ENCODE measurements at regions not wholly inside any gene's neighbourhood (a gene's known extent, or its start where the extent isn't known, plus 50 kb on each side); places are given as distances from the start of the nearest gene placed in this dataset.
A peak's percentile ranks its signal among the peaks of the same experiment; 100 is the strongest.

DNA sequence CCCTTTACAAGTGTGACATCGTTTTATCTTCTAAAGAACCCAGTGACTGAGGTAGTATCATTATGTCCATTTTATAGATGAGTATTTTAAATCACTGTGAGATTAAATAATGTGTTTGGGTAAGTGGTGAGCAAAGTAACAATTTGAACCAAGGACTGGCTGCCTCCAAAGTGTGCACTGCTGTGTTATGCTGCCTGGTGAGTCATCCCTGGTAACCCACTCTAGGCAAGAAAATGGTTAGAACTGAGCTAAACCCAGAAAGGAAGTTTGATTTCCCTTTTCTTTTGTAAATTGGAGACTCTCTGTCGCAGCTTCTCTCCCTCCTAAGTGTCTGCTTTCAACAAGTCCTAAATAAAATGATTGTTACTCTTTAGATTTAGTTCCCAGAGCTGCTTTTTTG is 342.8 kb upstream of the KAZN start:
- TF ChIP-seq, protein P1, sequence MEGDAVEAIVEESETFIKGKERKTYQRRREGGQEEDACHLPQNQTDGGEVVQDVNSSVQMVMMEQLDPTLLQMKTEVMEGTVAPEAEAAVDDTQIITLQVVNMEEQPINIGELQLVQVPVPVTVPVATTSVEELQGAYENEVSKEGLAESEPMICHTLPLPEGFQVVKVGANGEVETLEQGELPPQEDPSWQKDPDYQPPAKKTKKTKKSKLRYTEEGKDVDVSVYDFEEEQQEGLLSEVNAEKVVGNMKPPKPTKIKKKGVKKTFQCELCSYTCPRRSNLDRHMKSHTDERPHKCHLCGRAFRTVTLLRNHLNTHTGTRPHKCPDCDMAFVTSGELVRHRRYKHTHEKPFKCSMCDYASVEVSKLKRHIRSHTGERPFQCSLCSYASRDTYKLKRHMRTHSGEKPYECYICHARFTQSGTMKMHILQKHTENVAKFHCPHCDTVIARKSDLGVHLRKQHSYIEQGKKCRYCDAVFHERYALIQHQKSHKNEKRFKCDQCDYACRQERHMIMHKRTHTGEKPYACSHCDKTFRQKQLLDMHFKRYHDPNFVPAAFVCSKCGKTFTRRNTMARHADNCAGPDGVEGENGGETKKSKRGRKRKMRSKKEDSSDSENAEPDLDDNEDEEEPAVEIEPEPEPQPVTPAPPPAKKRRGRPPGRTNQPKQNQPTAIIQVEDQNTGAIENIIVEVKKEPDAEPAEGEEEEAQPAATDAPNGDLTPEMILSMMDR (IDR thresholded peaks at IDR 0.05) = no peak
- Histone ChIP-seq H4K20me1 (ENCODE audit: insufficient read depth, low read length) (no peaks in the 10 kb centered on the region), H3K4me3 (replicated peaks in 1 of 3; ENCODE audit: low read depth in 2 of 3, low read length in 3 of 3) (no peak overlapping the region), H3K27ac (ENCODE audit: low read depth in 1 of 2, low read length in 2 of 2) (no peak overlapping the region), H3K4me1 (ENCODE audit: control insufficient read depth in 1 of 2, insufficient read depth in 2 of 2, low read length in 2 of 2) (no peaks in the 10 kb centered on the region), H3K79me2 (ENCODE audit: insufficient read depth, low read length) (no peaks in the 10 kb centered on the region), H3K4me2 (replicated peaks; ENCODE audit: extremely low read depth, low read length, poor library complexity, severe bottlenecking) (no peak overlapping the region), H3K9ac (ENCODE audit: insufficient read depth, low read length, poor library complexity, severe bottlenecking) (no peak overlapping the region), H3K36me3 (replicated peaks in 1 of 2; ENCODE audit: control insufficient read depth in 1 of 2, insufficient read depth in 2 of 2, low read length in 2 of 2) (no peaks in the 10 kb centered on the region), H3K9me3 (replicated peaks in 1 of 2; ENCODE audit: control insufficient read depth in 1 of 2, insufficient read depth in 1 of 2, low read length in 2 of 2) (no peaks in the 10 kb centered on the region), H2AFZ (ENCODE audit: insufficient read depth, low read depth, low read length, poor library complexity, severe bottlenecking) (no peak overlapping the region), H3K27me3 (ENCODE audit: control insufficient read depth in 2 of 2, insufficient read depth in 2 of 2, low read length in 2 of 2) (no peaks in the 10 kb centered on the region)
- H3K36me3 Mint-ChIP-seq = no peaks in the 10 kb centered on the region
- H3K27ac Mint-ChIP-seq = no peak overlapping the region
- H3K27me3 Mint-ChIP-seq (ENCODE audit: low read depth in 3 of 3) = peaks cover 0 to 2% (median 2%) of the 10 kb centered on the region in 3 donors
- H3K4me3 Mint-ChIP-seq = no peak overlapping the region
- H3K4me1 Mint-ChIP-seq = no peaks in the 10 kb centered on the region
- intact Hi-C loops (cut with micrococcal nuclease) = no loop called here
- H3K9me3 Mint-ChIP-seq = peaks cover 0 to 2% (median 1%) of the 10 kb centered on the region in 7 donors
- WGBS (ENCODE audit: insufficient coverage) = 100% methylated on average over 1 of the region's 2 CpGs
- DNase-seq = no peak

DNA sequence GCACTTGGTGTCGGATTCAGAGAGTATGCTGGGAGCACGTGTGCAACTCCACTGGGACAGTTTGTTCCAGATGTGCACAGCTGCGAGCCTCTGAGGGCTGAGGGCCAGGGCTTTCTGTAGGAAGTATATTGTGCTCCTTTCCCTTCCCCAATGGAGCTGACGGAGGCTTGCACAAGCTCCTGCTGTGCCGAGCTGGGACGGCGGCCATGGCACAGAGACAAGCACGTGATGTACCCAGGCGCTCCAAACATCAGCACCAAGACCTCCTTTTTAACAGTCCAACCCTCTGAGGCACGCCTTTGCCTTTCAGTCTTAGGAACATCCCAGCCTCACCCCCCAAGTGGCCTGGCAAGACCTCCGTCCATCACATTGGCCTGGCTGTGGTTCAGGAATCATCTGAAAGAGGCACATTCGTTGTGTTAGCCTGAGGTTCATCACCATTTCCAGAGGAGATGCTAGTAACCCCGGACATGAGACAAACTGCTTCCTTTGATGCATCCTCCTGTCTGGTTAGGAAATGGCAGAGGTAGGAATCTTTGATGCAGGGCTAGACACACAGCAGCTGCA is 339.2 kb upstream of the KAZN start:
- intact Hi-C loops (cut with micrococcal nuclease) = no loop called here
- Histone ChIP-seq H2AFZ (ENCODE audit: insufficient read depth, low read depth, low read length, poor library complexity, severe bottlenecking) (no peak overlapping the region), H3K9me3 (replicated peaks in 1 of 2; ENCODE audit: control insufficient read depth in 1 of 2, insufficient read depth in 1 of 2, low read length in 2 of 2) (no peaks in the 10 kb centered on the region), H4K20me1 (ENCODE audit: insufficient read depth, low read length) (no peaks in the 10 kb centered on the region), H3K4me3 (replicated peaks in 1 of 3; ENCODE audit: low read depth in 2 of 3, low read length in 3 of 3) (no peak overlapping the region), H3K27me3 (ENCODE audit: control insufficient read depth in 2 of 2, insufficient read depth in 2 of 2, low read length in 2 of 2) (peaks cover 0 to 3% of the 10 kb centered on the region in 2 donors), H3K4me2 (replicated peaks; ENCODE audit: extremely low read depth, low read length, poor library complexity, severe bottlenecking) (no peak overlapping the region), H3K9ac (ENCODE audit: insufficient read depth, low read length, poor library complexity, severe bottlenecking) (no peak overlapping the region), H3K27ac (ENCODE audit: low read depth in 1 of 2, low read length in 2 of 2) (no peak overlapping the region), H3K36me3 (replicated peaks in 1 of 2; ENCODE audit: control insufficient read depth in 1 of 2, insufficient read depth in 2 of 2, low read length in 2 of 2) (no peaks in the 10 kb centered on the region), H3K79me2 (ENCODE audit: insufficient read depth, low read length) (no peaks in the 10 kb centered on the region), H3K4me1 (ENCODE audit: control insufficient read depth in 1 of 2, insufficient read depth in 2 of 2, low read length in 2 of 2) (no peaks in the 10 kb centered on the region)
- Mint-ChIP-seq H3K27me3 (ENCODE audit: low read depth in 3 of 3) (peaks cover 0 to 7% (median 5%) of the 10 kb centered on the region in 3 donors), H3K36me3 (no peaks in the 10 kb centered on the region), H3K4me3 (no peak overlapping the region), H3K9me3 (peaks cover 0 to 2% (median 0%) of the 10 kb centered on the region in 7 donors), H3K4me1 (no peaks in the 10 kb centered on the region), H3K27ac (peak overlapping the region in 1 of 7 donors; percentile 0)
- TF ChIP-seq, protein P1 (IDR thresholded peaks at IDR 0.05) = no peak
- WGBS (ENCODE audit: insufficient coverage) = 87% methylated on average over 9 of the region's 13 CpGs
- DNase-seq = no peak
